ENCODE measurements at regions not wholly inside any gene's neighbourhood (a gene's known extent, or its start where the extent isn't known, plus 50 kb on each side); places are given as distances from the start of the nearest gene placed in this dataset.

DNA sequence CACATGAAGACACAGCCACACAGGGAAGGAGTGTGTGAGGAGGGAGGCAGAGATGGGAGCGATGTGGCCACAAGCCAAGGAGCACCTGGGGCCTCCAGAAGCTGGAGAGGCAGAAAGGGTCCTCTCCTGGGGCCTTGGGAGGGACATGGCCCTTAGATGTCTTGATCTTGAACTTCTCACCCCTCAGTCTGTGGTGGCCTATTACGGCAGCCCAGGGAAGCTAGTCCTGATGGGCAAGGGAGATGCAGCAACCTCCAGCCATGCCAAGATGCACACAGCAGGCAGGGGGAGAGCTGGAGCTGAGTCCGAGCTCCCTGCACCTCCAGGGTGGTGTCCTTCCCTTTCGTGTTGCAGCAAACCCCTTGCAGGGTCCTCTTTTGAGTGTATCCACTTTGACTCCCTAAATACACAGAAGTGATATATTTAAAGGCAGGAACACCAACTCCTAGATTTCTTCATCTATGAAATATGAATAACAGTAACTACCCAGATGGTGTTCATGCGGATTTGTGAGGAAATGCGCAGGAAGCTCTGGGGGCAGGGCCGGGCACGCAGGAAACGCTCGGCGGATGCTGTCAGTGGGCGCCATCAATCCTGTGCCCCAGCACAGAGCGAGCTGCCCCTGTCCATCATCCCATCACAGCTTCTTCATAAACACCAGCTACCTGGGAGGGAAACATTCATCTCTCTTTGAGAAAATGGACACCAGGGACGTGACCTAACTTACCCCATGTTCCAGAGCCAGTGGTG is 230.4 kb upstream of the MYT1L start:
- TF ChIP-seq POLR2A (IDR thresholded peaks at IDR 0.05) (no peak), CTCF (IDR thresholded peaks at IDR 0.05) (no peak)

All from thyroid gland (tissue), 4 donors.